ENCODE measurements at regions not wholly inside any gene's neighbourhood (a gene's known extent, or its start where the extent isn't known, plus 50 kb on each side); places are given as distances from the start of the nearest gene placed in this dataset.

GRCh38 chr12:58388261-58388660 lies 446.9 kb downstream of the ATP23 start:
- Histone ChIP-seq H3K9me3 (no peaks in the 10 kb centered on the region), H3K4me3 (ENCODE audit: control insufficient read depth in 1 of 2, extremely low read depth in 1 of 2, low read length in 1 of 2) (no peak overlapping the region), H3K27ac (ENCODE audit: low read length) (no peak overlapping the region), H3K4me1 (ENCODE audit: control insufficient read depth in 1 of 2, extremely low read depth in 1 of 2, insufficient read depth in 2 of 2, low read length in 2 of 2) (no peaks in the 10 kb centered on the region), H3K36me3 (ENCODE audit: control insufficient read depth in 2 of 2, extremely low read depth in 1 of 2, insufficient read depth in 1 of 2, low read length in 1 of 2) (no peaks in the 10 kb centered on the region), H3K27me3 (replicated peaks in 1 of 2; ENCODE audit: control insufficient read depth in 2 of 2, extremely low read depth in 1 of 2, insufficient read depth in 2 of 2, low read length in 1 of 2) (no peaks in the 10 kb centered on the region)
- Mint-ChIP-seq H3K27ac (no peak overlapping the region), H3K4me1 (no peaks in the 10 kb centered on the region), H3K9me3 (no peaks in the 10 kb centered on the region), H3K36me3 (no peaks in the 10 kb centered on the region), H3K4me3 (no peak overlapping the region), H3K27me3 (peaks cover 1 to 18% of the 10 kb centered on the region in 2 donors)
- DNase-seq (no peak), ATAC-seq (replicated peaks in 1 of 4) (no peak)
- ChIA-PET POLR2A (no interaction called here), CTCF (no interaction called here)
- WGBS (ENCODE audit: insufficient coverage): 100% methylated on average over 1 of the region's 2 CpGs

- Mint-ChIP-seq H3K4me3 (no peak overlapping the region), H3K36me3 (no peaks in the 10 kb centered on the region), H3K9me3 (peaks cover 0 to 7% (median 0%) of the 10 kb centered on the region in 3 donors), H3K4me1 (no peaks in the 10 kb centered on the region), H3K27me3 (peaks cover 0 to 7% of the 10 kb centered on the region in 2 donors), H3K27ac (no peak overlapping the region)
- WGBS (ENCODE audit: insufficient coverage): 17% methylated on average over 1 of the region's 3 CpGs
- DNase-seq: no peak
- ChIA-PET POLR2A (no interaction called here), CTCF (no interaction called here)
- Histone ChIP-seq H3K4me3 (ENCODE audit: control insufficient read depth in 1 of 2, extremely low read depth in 1 of 2, low read length in 1 of 2) (no peak overlapping the region), H3K4me1 (ENCODE audit: control insufficient read depth in 1 of 2, extremely low read depth in 1 of 2, insufficient read depth in 2 of 2, low read length in 2 of 2) (no peaks in the 10 kb centered on the region), H3K36me3 (ENCODE audit: control insufficient read depth in 2 of 2, extremely low read depth in 1 of 2, insufficient read depth in 1 of 2, low read length in 1 of 2) (no peaks in the 10 kb centered on the region), H3K27ac (ENCODE audit: low read length) (no peak overlapping the region), H3K27me3 (replicated peaks in 1 of 2; ENCODE audit: control insufficient read depth in 2 of 2, extremely low read depth in 1 of 2, insufficient read depth in 2 of 2, low read length in 1 of 2) (no peaks in the 10 kb centered on the region), H3K9me3 (no peaks in the 10 kb centered on the region)
- ATAC-seq (replicated peaks in 1 of 4): no peak
Measured at GRCh38 chr12:58393152-58393551, 451.8 kb downstream of the ATP23 start.

- H3K4me1 ChIP-seq (ENCODE audit: control insufficient read depth in 1 of 2, extremely low read depth in 1 of 2, insufficient read depth in 2 of 2, low read length in 2 of 2): no peaks in the 10 kb centered on the region
- Mint-ChIP-seq H3K4me3 (no peak overlapping the region), H3K27ac (no peak overlapping the region), H3K27me3 (peaks cover 2 to 17% of the 10 kb centered on the region in 2 donors), H3K36me3 (no peaks in the 10 kb centered on the region), H3K4me1 (no peaks in the 10 kb centered on the region), H3K9me3 (peaks cover 2 to 8% (median 7%) of the 10 kb centered on the region in 3 donors)
- POLR2A ChIA-PET: no interaction called here
- WGBS (ENCODE audit: insufficient coverage): 17% methylated on average over 1 of the region's 3 CpGs
- CTCF ChIA-PET: no interaction called here
- ATAC-seq (replicated peaks in 1 of 4): no peak
- no peaks in the 10 kb centered on the region for H3K9me3 ChIP-seq
- no peak overlapping the region for H3K27ac ChIP-seq (ENCODE audit: low read length)
- H3K36me3 ChIP-seq (ENCODE audit: control insufficient read depth in 2 of 2, extremely low read depth in 1 of 2, insufficient read depth in 1 of 2, low read length in 1 of 2): no peaks in the 10 kb centered on the region
- DNase-seq: no peak
- H3K4me3 ChIP-seq (ENCODE audit: control insufficient read depth in 1 of 2, extremely low read depth in 1 of 2, low read length in 1 of 2): no peak overlapping the region
- no peaks in the 10 kb centered on the region for H3K27me3 ChIP-seq (replicated peaks in 1 of 2; ENCODE audit: control insufficient read depth in 2 of 2, extremely low read depth in 1 of 2, insufficient read depth in 2 of 2, low read length in 1 of 2)
Measured at GRCh38 chr12:58395056-58395455, 453.7 kb downstream of the ATP23 start.

- Histone ChIP-seq H3K4me3 (ENCODE audit: control insufficient read depth in 1 of 2, extremely low read depth in 1 of 2, low read length in 1 of 2) (no peak overlapping the region), H3K27me3 (replicated peaks in 1 of 2; ENCODE audit: control insufficient read depth in 2 of 2, extremely low read depth in 1 of 2, insufficient read depth in 2 of 2, low read length in 1 of 2) (no peaks in the 10 kb centered on the region), H3K4me1 (ENCODE audit: control insufficient read depth in 1 of 2, extremely low read depth in 1 of 2, insufficient read depth in 2 of 2, low read length in 2 of 2) (no peaks in the 10 kb centered on the region), H3K27ac (ENCODE audit: low read length) (no peak overlapping the region), H3K36me3 (ENCODE audit: control insufficient read depth in 2 of 2, extremely low read depth in 1 of 2, insufficient read depth in 1 of 2, low read length in 1 of 2) (no peaks in the 10 kb centered on the region), H3K9me3 (no peaks in the 10 kb centered on the region)
- CTCF ChIA-PET: no interaction called here
- H3K27ac Mint-ChIP-seq: no peak overlapping the region
- H3K9me3 Mint-ChIP-seq: peaks cover 2 to 9% (median 7%) of the 10 kb centered on the region in 3 donors
- no peak overlapping the region for H3K4me3 Mint-ChIP-seq
- H3K27me3 Mint-ChIP-seq: peaks cover 2 to 17% of the 10 kb centered on the region in 2 donors
- no peak for ATAC-seq (replicated peaks in 1 of 4)
- DNase-seq: no peak
- no peaks in the 10 kb centered on the region for H3K4me1 Mint-ChIP-seq
- POLR2A ChIA-PET: no interaction called here
- H3K36me3 Mint-ChIP-seq: no peaks in the 10 kb centered on the region
Measured at GRCh38 chr12:58395470-58395869, 454.1 kb downstream of the ATP23 start.

- POLR2A ChIA-PET: no interaction called here
- CTCF ChIA-PET: no interaction called here
Measured at GRCh38 chr12:58396239-58396638, 454.9 kb downstream of the ATP23 start.

GRCh38 chr12:58405363-58405762 lies 464.0 kb downstream of the ATP23 start:
- Mint-ChIP-seq H3K9me3 (no peaks in the 10 kb centered on the region), H3K27ac (no peak overlapping the region), H3K4me1 (no peaks in the 10 kb centered on the region), H3K4me3 (no peak overlapping the region), H3K27me3 (peaks cover 4% of the 10 kb centered on the region in 2 donors), H3K36me3 (no peaks in the 10 kb centered on the region)
- no peaks in the 10 kb centered on the region for H3K9me3 ChIP-seq
- CTCF ChIA-PET: no interaction called here
- peaks cover 0 to 3% of the 10 kb centered on the region in 2 experiments for H3K27me3 ChIP-seq (replicated peaks in 1 of 2; ENCODE audit: control insufficient read depth in 2 of 2, extremely low read depth in 1 of 2, insufficient read depth in 2 of 2, low read length in 1 of 2)
- POLR2A ChIA-PET: no interaction called here
- ATAC-seq (replicated peaks in 1 of 4): no peak
- WGBS (ENCODE audit: insufficient coverage): no CpG with 5 or more reads among the region's 4 CpGs
- no peaks in the 10 kb centered on the region for H3K4me1 ChIP-seq (ENCODE audit: control insufficient read depth in 1 of 2, extremely low read depth in 1 of 2, insufficient read depth in 2 of 2, low read length in 2 of 2)
- no peaks in the 10 kb centered on the region for H3K36me3 ChIP-seq (ENCODE audit: control insufficient read depth in 2 of 2, extremely low read depth in 1 of 2, insufficient read depth in 1 of 2, low read length in 1 of 2)
- no peak overlapping the region for H3K27ac ChIP-seq (ENCODE audit: low read length)
- no peak overlapping the region for H3K4me3 ChIP-seq (ENCODE audit: control insufficient read depth in 1 of 2, extremely low read depth in 1 of 2, low read length in 1 of 2)
- no peak for DNase-seq

More at GRCh38 chr12:58396239-58396638, 454.9 kb downstream of the ATP23 start:
- Mint-ChIP-seq H3K36me3 (no peaks in the 10 kb centered on the region), H3K4me1 (no peaks in the 10 kb centered on the region), H3K27ac (no peak overlapping the region), H3K4me3 (no peak overlapping the region), H3K27me3 (peaks cover 2 to 14% of the 10 kb centered on the region in 2 donors), H3K9me3 (peaks cover 2 to 9% (median 7%) of the 10 kb centered on the region in 3 donors)
- WGBS (ENCODE audit: insufficient coverage): 30% methylated on average over 1 of the region's 2 CpGs
- no peak overlapping the region for H3K27ac ChIP-seq (ENCODE audit: low read length)
- DNase-seq (no peak), ATAC-seq (replicated peaks in 1 of 4) (no peak)
- H3K36me3 ChIP-seq (ENCODE audit: control insufficient read depth in 2 of 2, extremely low read depth in 1 of 2, insufficient read depth in 1 of 2, low read length in 1 of 2): no peaks in the 10 kb centered on the region
- H3K9me3 ChIP-seq: no peaks in the 10 kb centered on the region
- no peak overlapping the region for H3K4me3 ChIP-seq (ENCODE audit: control insufficient read depth in 1 of 2, extremely low read depth in 1 of 2, low read length in 1 of 2)
- no peaks in the 10 kb centered on the region for H3K27me3 ChIP-seq (replicated peaks in 1 of 2; ENCODE audit: control insufficient read depth in 2 of 2, extremely low read depth in 1 of 2, insufficient read depth in 2 of 2, low read length in 1 of 2)
- no peaks in the 10 kb centered on the region for H3K4me1 ChIP-seq (ENCODE audit: control insufficient read depth in 1 of 2, extremely low read depth in 1 of 2, insufficient read depth in 2 of 2, low read length in 2 of 2)

- H3K9me3 Mint-ChIP-seq: no peaks in the 10 kb centered on the region
- 64% methylated on average over 1 of the region's 1 CpG for WGBS (ENCODE audit: insufficient coverage)
- no peaks in the 10 kb centered on the region for H3K4me1 Mint-ChIP-seq
- no peaks in the 10 kb centered on the region for H3K36me3 ChIP-seq (ENCODE audit: control insufficient read depth in 2 of 2, extremely low read depth in 1 of 2, insufficient read depth in 1 of 2, low read length in 1 of 2)
- no peaks in the 10 kb centered on the region for H3K4me1 ChIP-seq (ENCODE audit: control insufficient read depth in 1 of 2, extremely low read depth in 1 of 2, insufficient read depth in 2 of 2, low read length in 2 of 2)
- peaks cover 4 to 5% of the 10 kb centered on the region in 2 donors for H3K27me3 Mint-ChIP-seq
- H3K9me3 ChIP-seq: no peaks in the 10 kb centered on the region
- H3K27me3 ChIP-seq (replicated peaks in 1 of 2; ENCODE audit: control insufficient read depth in 2 of 2, extremely low read depth in 1 of 2, insufficient read depth in 2 of 2, low read length in 1 of 2): peaks cover 0 to 3% of the 10 kb centered on the region in 2 experiments
- H3K4me3 Mint-ChIP-seq: no peak overlapping the region
- no peaks in the 10 kb centered on the region for H3K36me3 Mint-ChIP-seq
- ChIA-PET CTCF (no interaction called here), POLR2A (no interaction called here)
- H3K27ac Mint-ChIP-seq: no peak overlapping the region
- no peak overlapping the region for H3K4me3 ChIP-seq (ENCODE audit: control insufficient read depth in 1 of 2, extremely low read depth in 1 of 2, low read length in 1 of 2)
- ATAC-seq (replicated peaks in 1 of 4) (no peak), DNase-seq (no peak)
- no peak overlapping the region for H3K27ac ChIP-seq (ENCODE audit: low read length)
Measured at GRCh38 chr12:58408516-58408915, 467.1 kb downstream of the ATP23 start.
